Stimulated activated CD4-positive, alpha-beta T cell treated with anti-CD3 and anti-CD28 coated beads, TNF-alpha, amount 100 ng/mL, for 4 hours (primary cell): ENCODE measurements at regions not wholly inside any gene's neighbourhood (a gene's known extent, or its start where the extent isn't known, plus 50 kb on each side); places are given as distances from the start of the nearest gene placed in this dataset.

ENCODE experiments used
- DNase-seq, 3 experiments: peaks; one replicate each; pipeline ENCODE4 v3.0.0-alpha.2; 2020; ENCODE audit warnings: low read depth in 3 of 3

- no peak for DNase-seq
These were observed 183.4 kb upstream of the XYLT1 start for GRCh38 chr16:17654142-17654541.

GRCh38 chr16:17647879-17648872, 177.4 kb upstream of the XYLT1 start:
- no peak for DNase-seq

GRCh38 chr16:17643935-17644334, 173.2 kb upstream of the XYLT1 start:
- no peak for DNase-seq

DNA sequence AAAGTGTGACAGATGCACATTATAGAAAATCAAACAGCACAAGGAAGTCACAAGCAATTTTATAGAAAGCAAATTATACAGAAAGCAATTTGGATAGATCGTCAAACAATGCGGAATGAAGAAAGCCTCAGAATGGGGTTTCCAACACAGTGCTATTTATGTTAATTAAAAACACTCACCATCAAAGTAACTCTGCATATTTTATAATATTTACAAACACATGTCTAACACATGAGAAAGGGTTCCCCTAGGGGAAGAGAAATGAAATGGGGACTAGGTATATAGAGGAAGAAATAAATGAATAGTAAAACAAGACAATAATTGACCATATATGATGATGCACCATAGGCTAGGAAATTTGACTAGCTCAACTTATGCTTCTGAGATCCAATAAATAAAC, 171.2 kb upstream of the XYLT1 start:
- no peak for DNase-seq

DNA sequence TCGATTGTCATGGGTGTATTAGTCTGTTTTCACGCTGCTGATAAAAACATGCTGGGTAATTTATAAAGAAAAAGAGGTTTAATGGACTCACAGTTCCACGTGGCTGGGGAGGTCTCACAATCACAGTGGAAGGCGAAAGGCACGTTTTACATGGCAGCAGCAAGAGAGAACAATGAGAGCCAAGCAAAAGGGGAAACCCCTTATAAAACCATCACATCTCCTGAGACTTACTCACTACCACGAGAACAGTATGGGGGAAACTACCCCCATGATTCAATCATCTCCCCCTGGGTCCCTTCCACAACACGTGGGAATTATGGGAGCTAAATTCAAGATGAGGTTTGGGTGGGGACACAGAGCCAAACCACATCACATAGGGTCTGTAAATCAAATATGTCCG, 167.4 kb upstream of the XYLT1 start:
- DNase-seq = no peak

- DNase-seq = no peak
These were observed 164.4 kb upstream of the XYLT1 start for GRCh38 chr16:17635183-17635582.

DNA sequence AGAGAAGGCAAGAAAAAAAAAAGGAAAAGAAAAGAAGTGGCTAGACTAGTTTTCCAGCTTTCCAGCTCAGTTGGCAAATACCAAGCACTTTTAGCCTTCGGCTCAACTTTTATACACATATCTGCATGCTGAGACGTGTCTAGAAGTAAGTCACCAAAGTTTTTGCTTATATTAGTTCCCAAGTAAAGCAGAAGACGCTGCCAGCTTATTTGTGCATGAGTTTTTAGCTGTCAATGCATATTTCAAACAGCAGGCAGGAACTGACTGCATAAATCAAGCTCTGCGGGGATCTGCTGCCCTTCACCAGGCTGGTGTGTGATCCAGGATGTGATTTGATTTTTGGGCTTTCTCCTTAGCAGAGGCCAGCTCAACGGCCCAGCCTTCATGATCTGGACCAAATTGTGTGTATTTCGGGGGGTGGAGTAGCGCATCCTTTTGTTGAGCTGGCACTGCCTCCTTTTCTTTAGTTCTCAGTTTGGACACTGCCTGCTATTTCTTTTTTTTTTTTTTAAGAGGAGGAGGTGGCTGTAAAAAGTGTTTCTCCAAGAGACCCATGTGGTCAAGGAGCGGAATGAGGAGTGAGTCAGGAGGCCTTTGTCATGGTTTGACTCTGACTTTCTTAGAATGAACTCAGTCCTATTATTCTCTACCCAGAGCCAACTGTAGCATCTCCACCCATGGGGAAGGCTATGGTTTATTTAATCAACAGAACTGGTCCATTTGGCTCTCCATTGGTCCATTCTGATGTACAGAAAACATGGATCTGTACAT, 162.6 kb upstream of the XYLT1 start:
- DNase-seq = no peak

DNA sequence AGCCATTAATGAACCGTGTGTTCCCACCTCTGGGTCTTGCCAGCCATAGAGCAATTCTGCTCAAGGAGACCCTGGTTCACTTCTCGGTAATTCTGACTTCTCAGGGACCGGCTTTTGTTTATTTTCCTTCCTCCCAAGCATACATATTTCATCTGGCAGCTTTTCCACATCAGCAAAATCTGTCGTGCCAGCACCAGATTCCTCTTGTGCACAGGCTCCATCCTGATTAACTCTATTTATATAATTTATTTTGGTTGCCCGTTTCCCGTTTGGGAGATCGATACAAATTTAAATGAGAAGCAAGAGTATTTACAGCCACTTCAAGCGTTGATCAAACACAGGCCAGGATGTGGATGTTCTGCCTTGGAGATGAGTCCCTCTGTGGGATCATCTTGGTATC, 161.9 kb upstream of the XYLT1 start:
- DNase-seq = no peak

DNA sequence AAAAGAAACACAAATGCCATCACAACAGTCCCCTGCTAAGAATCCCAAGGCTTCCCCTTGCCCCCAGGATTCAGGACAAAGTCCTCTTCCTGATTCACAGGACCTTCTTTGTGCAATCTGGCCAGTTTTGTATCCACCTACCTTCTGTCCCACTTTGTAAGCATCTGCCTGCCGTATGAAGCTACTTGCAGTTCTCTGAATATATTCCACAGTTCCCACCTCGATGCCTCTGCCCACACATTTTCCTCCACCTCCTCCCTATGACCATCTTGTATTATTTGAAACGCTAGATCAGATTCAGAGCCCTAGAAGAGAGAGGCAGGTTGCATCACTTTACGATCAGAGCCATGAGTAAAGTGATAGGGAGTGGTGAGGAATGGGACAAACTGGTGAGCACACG, 159.2 kb upstream of the XYLT1 start:
- no peak for DNase-seq

DNA sequence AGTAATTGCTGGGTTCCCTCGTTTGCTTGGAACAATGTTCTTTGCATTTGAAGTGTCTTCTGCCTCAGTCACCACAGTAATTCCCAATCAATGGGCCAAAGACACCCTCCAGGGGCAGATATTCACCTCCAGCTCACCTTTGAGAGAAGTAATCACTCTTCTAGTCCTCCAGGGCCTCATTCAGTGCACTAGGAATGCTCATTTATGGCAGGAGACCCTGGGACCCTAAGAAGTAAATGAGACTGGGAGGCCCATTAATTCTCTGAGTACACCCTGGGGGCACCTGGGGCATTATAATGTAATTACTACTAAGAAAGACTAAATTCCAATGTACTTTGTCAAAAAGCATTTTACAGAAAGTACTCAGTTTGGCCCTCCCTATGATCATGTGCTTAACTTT, 158.2 kb upstream of the XYLT1 start:
- no peak for DNase-seq

GRCh38 chr16:17622366-17622765, 151.6 kb upstream of the XYLT1 start:
- DNase-seq = no peak

DNA sequence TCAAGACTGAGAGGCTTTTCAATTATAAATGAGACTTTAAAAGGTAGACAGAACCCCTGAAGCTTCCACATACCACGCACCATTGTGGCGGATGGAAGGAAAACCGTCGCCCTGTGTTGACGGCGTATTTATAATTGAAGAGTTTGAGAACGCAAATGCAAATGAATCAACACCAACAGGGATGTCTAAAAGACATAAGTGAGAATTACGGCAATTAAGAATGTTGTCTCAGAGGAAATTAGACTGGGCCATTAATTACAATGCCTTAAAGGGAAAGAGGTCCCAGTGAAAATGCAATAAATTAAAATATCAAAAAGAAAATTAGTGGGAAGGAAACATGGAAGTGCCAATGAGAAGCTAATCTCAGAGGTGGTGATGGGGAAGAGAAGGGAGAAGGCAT, 148.5 kb upstream of the XYLT1 start:
- DNase-seq = no peak

DNA sequence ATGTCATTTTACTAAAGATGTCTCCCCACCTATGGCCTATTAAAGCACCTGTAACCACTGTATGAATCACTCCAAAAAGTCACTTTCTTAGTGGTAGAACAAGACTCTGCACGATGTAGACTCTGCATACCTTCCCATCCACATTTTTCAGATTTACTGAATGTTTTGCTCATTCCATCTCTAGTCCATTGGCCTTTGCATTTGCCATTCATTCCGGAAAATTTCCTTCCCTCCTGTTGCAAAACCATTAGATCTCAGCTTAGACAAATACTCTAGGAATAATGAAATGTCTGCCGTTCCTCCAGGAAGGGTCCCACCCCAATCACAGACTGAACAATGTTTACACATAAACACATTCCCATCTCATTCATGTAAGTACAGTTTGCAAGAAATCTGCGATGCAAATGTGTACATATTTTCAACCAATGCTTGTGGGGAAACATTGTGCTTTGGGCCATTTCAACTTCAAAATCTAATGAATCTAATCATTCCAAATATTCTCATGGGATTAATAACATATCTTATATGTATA, 146.3 kb upstream of the XYLT1 start:
- DNase-seq = no peak

DNA sequence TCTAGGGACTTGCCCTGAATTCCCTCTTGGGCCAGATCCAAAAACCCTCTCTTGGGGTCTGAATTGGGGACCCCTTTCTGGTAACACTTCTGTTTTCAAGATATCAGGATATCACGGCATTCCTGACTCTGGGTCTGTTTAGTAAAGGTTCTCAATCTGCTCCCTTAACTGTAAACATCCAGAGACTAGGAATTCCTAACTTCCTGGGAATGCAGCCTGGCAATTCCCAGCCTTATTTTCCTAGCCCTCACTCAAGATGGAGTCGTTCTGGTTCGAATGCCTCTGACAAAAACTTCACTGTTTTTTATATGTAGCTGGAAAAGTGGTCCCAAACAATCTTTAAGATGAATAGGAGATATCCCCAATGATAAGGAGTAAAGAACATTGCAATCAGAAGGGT, 141.6 kb upstream of the XYLT1 start:
- no peak for DNase-seq

DNA sequence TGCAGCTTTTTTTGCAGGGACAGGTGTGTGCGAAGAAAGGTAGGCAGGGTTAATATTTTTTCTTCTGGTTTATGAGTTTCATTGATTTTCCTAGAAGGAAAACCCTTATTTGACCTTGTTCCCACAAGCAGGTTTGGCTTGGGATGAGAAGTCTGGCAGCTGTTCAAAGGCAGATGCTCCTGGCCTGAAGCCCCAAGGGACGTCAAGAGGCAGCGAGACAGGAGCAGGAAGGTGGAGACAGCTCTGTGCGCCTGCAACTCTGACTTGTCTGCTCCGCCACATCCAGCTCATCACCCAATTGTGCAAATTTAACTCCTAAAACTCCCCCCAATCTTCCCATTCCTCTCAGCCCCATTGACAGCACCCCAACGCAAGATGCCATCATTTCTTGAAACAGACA, 136.8 kb upstream of the XYLT1 start:
- no peak for DNase-seq

DNA sequence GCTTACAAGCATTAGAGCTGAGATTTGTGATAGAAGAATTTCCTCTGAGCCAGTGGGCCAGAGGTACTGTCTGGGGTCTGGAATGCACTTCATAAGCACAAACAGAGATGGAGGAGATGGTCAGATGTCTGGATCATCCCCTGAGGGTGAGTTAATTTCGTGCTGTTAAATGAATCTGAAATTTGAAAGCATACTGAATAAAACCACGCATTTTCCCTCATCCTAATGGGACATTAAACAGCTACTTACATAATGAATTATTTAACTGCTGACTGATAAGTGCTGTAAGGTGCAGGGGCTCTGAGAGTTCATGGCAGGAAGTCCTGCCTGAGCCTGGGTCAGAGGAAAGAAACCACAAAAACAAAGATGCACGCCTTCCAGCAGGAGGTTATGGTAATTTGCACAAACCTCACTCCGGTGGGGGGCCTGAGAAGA, 136.3 kb upstream of the XYLT1 start:
- no peak for DNase-seq

- no peak for DNase-seq
These were observed 135.7 kb upstream of the XYLT1 start for GRCh38 chr16:17606460-17606859.

GRCh38 chr16:17605784-17606183, 135.0 kb upstream of the XYLT1 start:
- DNase-seq = no peak

DNA sequence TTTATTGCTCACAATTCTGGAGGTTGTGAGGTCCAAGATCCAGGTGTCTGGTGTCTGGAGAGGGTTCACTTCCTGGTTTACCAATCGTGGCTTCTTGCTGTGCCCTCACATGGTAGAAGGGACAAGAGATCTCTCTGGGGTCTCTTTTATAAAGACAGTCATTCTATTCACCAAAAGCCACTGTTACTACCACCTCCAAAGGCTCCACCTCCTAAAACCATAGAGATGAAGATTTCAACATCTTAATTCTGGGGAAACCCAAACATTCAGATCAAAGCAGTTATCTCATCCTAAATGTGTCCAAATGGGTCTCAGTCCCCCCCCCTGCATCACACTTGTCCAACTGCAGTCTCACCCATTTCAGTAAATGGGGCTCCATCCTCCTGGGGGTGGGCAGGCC, 132.9 kb upstream of the XYLT1 start:
- no peak for DNase-seq

DNA sequence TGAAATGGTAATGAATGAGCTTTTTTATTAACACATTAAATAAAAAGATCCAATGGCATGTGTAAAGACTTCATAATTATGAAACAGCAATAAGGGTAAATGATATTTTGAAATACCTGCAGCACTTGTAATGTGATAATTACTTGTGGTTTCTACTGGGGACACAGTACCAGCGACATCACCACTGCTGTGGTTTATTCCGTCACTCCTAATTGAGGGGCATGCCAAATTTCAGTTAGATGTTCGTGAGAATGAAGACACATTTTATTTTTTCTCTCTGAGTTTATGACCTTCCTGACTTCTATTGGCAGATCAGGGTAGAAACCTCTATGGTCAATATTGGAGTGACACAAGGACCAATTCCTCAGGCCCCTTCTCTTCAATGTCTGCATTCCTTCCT, 131.9 kb upstream of the XYLT1 start:
- DNase-seq = no peak

- no peak for DNase-seq
These were observed 128.2 kb upstream of the XYLT1 start for GRCh38 chr16:17598968-17599367.

- DNase-seq = no peak
These were observed 121.1 kb upstream of the XYLT1 start for GRCh38 chr16:17591655-17592405.
